PC-9 (cell line): ENCODE measurements at regions not wholly inside any gene's neighbourhood (a gene's known extent, or its start where the extent isn't known, plus 50 kb on each side); places are given as distances from the start of the nearest gene placed in this dataset.

Experiments
- BruUV-seq: library from RNA; stranded (reverse); fragments of 400-500 nt; replicated peaks from 2 replicates; lab custom pipeline; 2021; lab: Mats Ljungman, UMichigan
- CTCF ChIA-PET: fragments of 300-600 bp; sonication (Branson Sonifier 250); formaldehyde crosslinking; loops from one replicate; lab custom pipeline; 2022; ENCODE audit warnings: antibody characterized with exemption; lab: Charles Lee
- POLR2A ChIA-PET: fragments of 300-600 bp; sonication (Branson Sonifier 250); formaldehyde crosslinking; loops from one replicate; lab custom pipeline; 2022; ENCODE audit warnings: antibody characterized with exemption; ENCODE audit not compliant: unreplicated experiment; lab: Charles Lee
- DNase-seq, 2 experiments: peaks; one replicate each; pipeline versions ENCODE4 v3.0.0 to v3.0.0-alpha.2; 2015 to 2022; ENCODE audit warnings: mixed read lengths in 1 of 2
- H2AFZ ChIP-seq: fragments of 200-600 bp; sonication (generic); 2 replicates; pipeline ENCODE4 v1.8.1; 2017; ENCODE audit warnings: antibody characterized with exemption
- H3F3A ChIP-seq: fragments of 200-600 bp; sonication (generic); 2 replicates; pipeline ENCODE4 v1.8.1; 2017; ENCODE audit warnings: antibody characterized with exemption, mild to moderate bottlenecking, low read depth; ENCODE audit not compliant: insufficient read depth
- H3K27ac ChIP-seq: fragments of 200-600 bp; sonication (generic); 2 replicates; pipeline ENCODE4 v1.6.1; 2016; ENCODE audit warnings: mixed run types
- H3K27me3 ChIP-seq: fragments of 200-600 bp; sonication (generic); 2 replicates; pipeline ENCODE4 v1.6.1; 2016; ENCODE audit warnings: low read depth, mixed run types; ENCODE audit not compliant: insufficient read depth
- H3K36me3 ChIP-seq: fragments of 200-600 bp; sonication (generic); 2 replicates; pipeline ENCODE4 v1.6.1; 2016; ENCODE audit warnings: low read depth, mixed run types
- H3K4me1 ChIP-seq: fragments of 200-600 bp; sonication (generic); replicated peaks from 2 replicates; pipeline ENCODE4 v1.6.1; 2016; ENCODE audit warnings: mixed run types; ENCODE audit not compliant: insufficient read depth
- H3K4me2 ChIP-seq: fragments of 200-600 bp; sonication (generic); 2 replicates; pipeline ENCODE4 v1.6.1; 2017; ENCODE audit warnings: mixed run types
- H3K4me3 ChIP-seq: fragments of 200-600 bp; sonication (generic); 2 replicates; pipeline ENCODE4 v1.6.1; 2016; ENCODE audit warnings: mixed run types
- H3K79me2 ChIP-seq: fragments of 200-600 bp; sonication (generic); 2 replicates; pipeline ENCODE4 v1.6.1; 2017; ENCODE audit warnings: low read depth, mixed run types
- H3K9me2 ChIP-seq: fragments of 200-600 bp; sonication (generic); 2 replicates; pipeline ENCODE4 v1.8.1; 2017; ENCODE audit warnings: mild to moderate bottlenecking; ENCODE audit not compliant: insufficient read depth
- H3K9me3 ChIP-seq: fragments of 200-600 bp; sonication (generic); 2 replicates; pipeline ENCODE4 v1.8.1; 2016; ENCODE audit warnings: low read depth; ENCODE audit not compliant: insufficient read depth
- H4K20me1 ChIP-seq: fragments of 200-600 bp; sonication (generic); 2 replicates; pipeline ENCODE4 v1.8.1; 2017; ENCODE audit not compliant: insufficient read depth
- CTCF ChIP-seq: fragments of 200-600 bp; sonication (generic); conservative IDR thresholded peaks from 2 replicates; pipeline ENCODE4 v1.6.1; 2017; ENCODE audit warnings: mixed run types, antibody characterized with exemption, mild to moderate bottlenecking, moderate library complexity
- EZH2 ChIP-seq: fragments of 200-600 bp; sonication (generic); IDR thresholded peaks from 2 replicates; pipeline ENCODE4 v1.8.0; 2017; ENCODE audit warnings: antibody characterized with exemption, low read depth
- intact Hi-C: fragments of 100-400 bp; cut with micrococcal nuclease; formaldehyde crosslinking; loops from one replicate; pipeline ENCODE4 v1.10.0; 2022; ENCODE audit not compliant: unreplicated experiment

- POLR2A ChIA-PET = no interaction called here
- CTCF ChIA-PET = interaction anchor here (0.6 kb wide), 1 partner anchor 25 kb away, joined by 5 read pairs; no protein-coding TSS in a partner anchor
- H3K27ac ChIP-seq = no peak overlapping the region
Observed at GRCh38 chr18:57908092-57908491, 105.0 kb upstream of the ATP8B1 start.

GRCh38 chr18:57907550-57907949 is 104.4 kb upstream of the ATP8B1 start:
- no peaks in the 10 kb centered on the region for H3K9me2 ChIP-seq
- DNase-seq = no peak
- H3K9me3 ChIP-seq = no peaks in the 10 kb centered on the region
- intact Hi-C loops = no loop called here
- no peaks in the 10 kb centered on the region for H3K27me3 ChIP-seq
- H3K79me2 ChIP-seq = no peaks in the 10 kb centered on the region
- ChIA-PET CTCF (no interaction called here), POLR2A (no interaction called here)
- no peak overlapping the region for H2AFZ ChIP-seq
- no peak overlapping the region for H3K4me3 ChIP-seq
- no peaks in the 10 kb centered on the region for H3K36me3 ChIP-seq
- H3F3A ChIP-seq = peaks cover 3% of the 10 kb centered on the region; the same call in 1 of the 2 replicates
- BruUV-seq = no TSS peak
- H3K4me1 ChIP-seq = peaks cover 3% of the 10 kb centered on the region
- H4K20me1 ChIP-seq = no peaks in the 10 kb centered on the region
- H3K4me2 ChIP-seq = no peak overlapping the region
- H3K27ac ChIP-seq = no peak overlapping the region
- no peak for TF ChIP-seq EZH2
- TF ChIP-seq CTCF = no peak

More at GRCh38 chr18:57908092-57908491, 105.0 kb upstream of the ATP8B1 start:
- DNase-seq = no peak
- Histone ChIP-seq H3K27me3 (no peaks in the 10 kb centered on the region), H3K4me1 (no peaks in the 10 kb centered on the region), H3K79me2 (no peaks in the 10 kb centered on the region), H3K4me3 (no peak overlapping the region), H4K20me1 (no peaks in the 10 kb centered on the region), H3K9me2 (no peaks in the 10 kb centered on the region), H2AFZ (no peak overlapping the region), H3K36me3 (no peaks in the 10 kb centered on the region), H3K9me3 (no peaks in the 10 kb centered on the region), H3F3A (0 out of 2 replicates have a peak, but pooled peaks cover 4% of the 10 kb centered on the region), H3K4me2 (no peak overlapping the region)
- TF ChIP-seq CTCF (no peak), EZH2 (no peak)
- intact Hi-C loops = no loop called here
- BruUV-seq = no TSS peak

GRCh38 chr18:57906852-57907251 is 103.7 kb upstream of the ATP8B1 start:
- no peaks in the 10 kb centered on the region for H4K20me1 ChIP-seq
- H3K79me2 ChIP-seq = no peaks in the 10 kb centered on the region
- BruUV-seq = no TSS peak
- no peak overlapping the region for H3K4me3 ChIP-seq
- H3F3A ChIP-seq = peaks cover 9% of the 10 kb centered on the region; the same call in 1 of the 2 replicates
- no peaks in the 10 kb centered on the region for H3K36me3 ChIP-seq
- no peak overlapping the region for H3K4me2 ChIP-seq
- POLR2A ChIA-PET = no interaction called here
- H3K4me1 ChIP-seq = peaks cover 10% of the 10 kb centered on the region
- no peaks in the 10 kb centered on the region for H3K27me3 ChIP-seq
- H2AFZ ChIP-seq = no peak overlapping the region
- CTCF ChIA-PET = no interaction called here
- no peaks in the 10 kb centered on the region for H3K9me2 ChIP-seq
- TF ChIP-seq CTCF (peak; percentile 49; the same call in 1 of the 2 replicates), EZH2 (no peak)
- intact Hi-C loops = no loop called here
- H3K27ac ChIP-seq = no peak overlapping the region
- H3K9me3 ChIP-seq = no peaks in the 10 kb centered on the region
- DNase-seq = no peak
